Neural progenitor cell (in vitro differentiated cells): ENCODE measurements at regions not wholly inside any gene's neighbourhood (a gene's known extent, or its start where the extent isn't known, plus 50 kb on each side); places are given as distances from the start of the nearest gene placed in this dataset.

ENCODE experiments used
- DNase-seq: peaks from one replicate; pipeline ENCODE4 v3.0.0-alpha.2; 2016; ENCODE audit warnings: low spot score
- H2AFZ ChIP-seq: fragments of 200-600 bp; sonication (generic); replicated peaks from 2 replicates; pipeline ENCODE4 v1.6.1; 2016; ENCODE audit warnings: antibody characterized with exemption
- H3F3A ChIP-seq: fragments of 200-600 bp; sonication (generic); 2 replicates; pipeline ENCODE4 v1.6.1; 2016; ENCODE audit warnings: antibody characterized with exemption, low read depth
- H3K27ac ChIP-seq: fragments of 200-600 bp; sonication (generic); 2 replicates; pipeline ENCODE4 v1.5.1; 2016; ENCODE audit warnings: mild to moderate bottlenecking
- H3K27me3 ChIP-seq: fragments of 200-600 bp; sonication (generic); 2 replicates; pipeline ENCODE4 v1.6.1; 2016; ENCODE audit warnings: mild to moderate bottlenecking, moderate library complexity
- H3K36me3 ChIP-seq: fragments of 200-600 bp; sonication (generic); 2 replicates; pipeline ENCODE4 v1.5.1; 2016
- H3K4me1 ChIP-seq: fragments of 200-600 bp; sonication (generic); 2 replicates; pipeline ENCODE4 v1.6.1; 2016; ENCODE audit warnings: mixed run types
- H3K4me2 ChIP-seq: fragments of 200-600 bp; sonication (generic); 2 replicates; pipeline ENCODE4 v1.6.1; 2016
- H3K4me3 ChIP-seq: fragments of 200-600 bp; sonication (generic); 2 replicates; pipeline ENCODE4 v1.5.1; 2016
- H3K79me2 ChIP-seq: fragments of 200-600 bp; sonication (generic); 2 replicates; pipeline ENCODE4 v1.6.1; 2016; ENCODE audit warnings: low read depth
- H3K9ac ChIP-seq: fragments of 200-600 bp; sonication (generic); 2 replicates; pipeline ENCODE4 v1.6.1; 2016
- H3K9me3 ChIP-seq: fragments of 200-600 bp; sonication (generic); 2 replicates; pipeline ENCODE4 v1.5.1; 2016; ENCODE audit warnings: low read depth
- H4K20me1 ChIP-seq: fragments of 200-600 bp; sonication (generic); 2 replicates; pipeline ENCODE4 v1.6.1; 2016; ENCODE audit warnings: low read depth
- H3K27ac Mint-ChIP-seq: 3 replicates; pipeline ENCODE4 v1.8.0; 2021; ENCODE audit warnings: mixed read lengths
- H3K27me3 Mint-ChIP-seq: 2 replicates; pipeline ENCODE4 v1.8.0; 2022; ENCODE audit warnings: low read depth, mild to moderate bottlenecking, inconsistent platforms, moderate library complexity, mixed read lengths; ENCODE audit not compliant: insufficient read depth
- H3K36me3 Mint-ChIP-seq: 3 replicates; pipeline ENCODE4 v1.8.0; 2021; ENCODE audit warnings: mixed read lengths
- H3K4me1 Mint-ChIP-seq: 3 replicates; pipeline ENCODE4 v1.8.0; 2021; ENCODE audit warnings: mixed read lengths
- H3K4me3 Mint-ChIP-seq: 3 replicates; pipeline ENCODE4 v1.8.0; 2021; ENCODE audit warnings: mild to moderate bottlenecking, moderate library complexity, mixed read lengths
- H3K9me3 Mint-ChIP-seq: 3 replicates; pipeline ENCODE4 v1.8.0; 2020; ENCODE audit warnings: mixed read lengths
- CTCF ChIP-seq: fragments of 200-600 bp; sonication (generic); IDR thresholded peaks from 2 replicates; pipeline ENCODE4 v1.5.1; 2017; ENCODE audit warnings: antibody characterized with exemption, mild to moderate bottlenecking
- EZH2 ChIP-seq: fragments of 200-600 bp; sonication (generic); IDR thresholded peaks from 2 replicates; pipeline ENCODE4 v1.6.1; 2017; ENCODE audit warnings: antibody characterized with exemption, mild to moderate bottlenecking, moderate library complexity
- EZH2phosphoT487 ChIP-seq: fragments of 200-600 bp; sonication (generic); IDR thresholded peaks from 2 replicates; pipeline ENCODE4 v1.6.1; 2017; ENCODE audit warnings: antibody characterized with exemption

GRCh38 chr1:168979276-168979675, 127.2 kb upstream of the ATP1B1 start:
- H3K27ac Mint-ChIP-seq, result peak overlapping the region; percentile 26
- no peaks in the 10 kb centered on the region for H3K36me3 ChIP-seq
- no peak overlapping the region for H3K27ac ChIP-seq
- no peak overlapping the region for H3K4me3 Mint-ChIP-seq
- no peaks in the 10 kb centered on the region for H3K79me2 ChIP-seq
- no peaks in the 10 kb centered on the region for H3K27me3 ChIP-seq
- no peaks in the 10 kb centered on the region for H3K9me3 ChIP-seq
- H3K4me2 ChIP-seq, result no peak overlapping the region
- H3K4me1 Mint-ChIP-seq, result peaks cover 4% of the 10 kb centered on the region
- no peak for DNase-seq
- H3K9me3 Mint-ChIP-seq, result peaks cover 2% of the 10 kb centered on the region
- no peaks in the 10 kb centered on the region for H4K20me1 ChIP-seq
- peaks cover 7% of the 10 kb centered on the region for H3F3A ChIP-seq
- no peak overlapping the region for H3K4me3 ChIP-seq
- H2AFZ ChIP-seq, result no peak overlapping the region
- no peaks in the 10 kb centered on the region for H3K36me3 Mint-ChIP-seq
- peaks cover 2% of the 10 kb centered on the region for H3K27me3 Mint-ChIP-seq
- TF ChIP-seq CTCF, result no peak
- TF ChIP-seq EZH2phosphoT487, result no peak
- TF ChIP-seq EZH2, result no peak
- H3K4me1 ChIP-seq, result peaks cover 10% of the 10 kb centered on the region
- no peak overlapping the region for H3K9ac ChIP-seq

- H2AFZ ChIP-seq, result no peak overlapping the region
- no peak overlapping the region for H3K4me3 ChIP-seq
- peaks cover 2% of the 10 kb centered on the region for H3K9me3 Mint-ChIP-seq
- no peak overlapping the region for H3K27ac ChIP-seq
- H3K27me3 Mint-ChIP-seq, result peaks cover 2% of the 10 kb centered on the region
- H4K20me1 ChIP-seq, result no peaks in the 10 kb centered on the region
- no peaks in the 10 kb centered on the region for H3K9me3 ChIP-seq
- H3F3A ChIP-seq, result peaks cover 7% of the 10 kb centered on the region
- H3K27me3 ChIP-seq, result no peaks in the 10 kb centered on the region
- H3K4me1 Mint-ChIP-seq, result peaks cover 4% of the 10 kb centered on the region
- no peak overlapping the region for H3K9ac ChIP-seq
- no peak overlapping the region for H3K4me2 ChIP-seq
- no peaks in the 10 kb centered on the region for H3K36me3 Mint-ChIP-seq
- no peaks in the 10 kb centered on the region for H3K36me3 ChIP-seq
- H3K79me2 ChIP-seq, result no peaks in the 10 kb centered on the region
- no peak for TF ChIP-seq CTCF
- no peak for TF ChIP-seq EZH2
- TF ChIP-seq EZH2phosphoT487, result no peak
- DNase-seq, result no peak
- H3K27ac Mint-ChIP-seq, result no peak overlapping the region
- H3K4me3 Mint-ChIP-seq, result no peak overlapping the region
- peaks cover 10% of the 10 kb centered on the region for H3K4me1 ChIP-seq
Observed at GRCh38 chr1:168980180-168980579, 126.3 kb upstream of the ATP1B1 start.

GRCh38 chr1:168980656-168981055, 125.8 kb upstream of the ATP1B1 start:
- Histone ChIP-seq H4K20me1 (no peaks in the 10 kb centered on the region), H3K4me3 (no peak overlapping the region), H3K9me3 (no peaks in the 10 kb centered on the region), H3F3A (peaks cover 7% of the 10 kb centered on the region), H3K9ac (no peak overlapping the region), H3K27ac (no peak overlapping the region), H3K36me3 (no peaks in the 10 kb centered on the region), H3K27me3 (no peaks in the 10 kb centered on the region), H2AFZ (no peak overlapping the region), H3K79me2 (no peaks in the 10 kb centered on the region), H3K4me2 (no peak overlapping the region), H3K4me1 (peaks cover 10% of the 10 kb centered on the region)
- Mint-ChIP-seq H3K27ac (no peak overlapping the region), H3K36me3 (no peaks in the 10 kb centered on the region), H3K4me3 (no peak overlapping the region), H3K9me3 (peaks cover 2% of the 10 kb centered on the region), H3K27me3 (peaks cover 2% of the 10 kb centered on the region), H3K4me1 (peaks cover 4% of the 10 kb centered on the region)
- DNase-seq, result no peak
- no peak for TF ChIP-seq EZH2
- TF ChIP-seq EZH2phosphoT487, result no peak
- no peak for TF ChIP-seq CTCF

- Mint-ChIP-seq H3K27ac (no peak overlapping the region), H3K9me3 (peaks cover 2% of the 10 kb centered on the region), H3K36me3 (no peaks in the 10 kb centered on the region), H3K4me1 (no peaks in the 10 kb centered on the region), H3K4me3 (no peak overlapping the region), H3K27me3 (peaks cover 2% of the 10 kb centered on the region)
- Histone ChIP-seq H3K79me2 (no peaks in the 10 kb centered on the region), H3K36me3 (no peaks in the 10 kb centered on the region), H3K27me3 (no peaks in the 10 kb centered on the region), H3K4me1 (peaks cover 5% of the 10 kb centered on the region), H3K9me3 (no peaks in the 10 kb centered on the region), H3K4me2 (no peak overlapping the region), H3K9ac (no peak overlapping the region), H3K27ac (no peak overlapping the region), H4K20me1 (no peaks in the 10 kb centered on the region), H2AFZ (no peak overlapping the region), H3K4me3 (no peak overlapping the region), H3F3A (no peaks in the 10 kb centered on the region)
- no peak for DNase-seq
- TF ChIP-seq EZH2phosphoT487, result no peak
- no peak for TF ChIP-seq EZH2
Observed at GRCh38 chr1:168982778-168983177, 123.7 kb upstream of the ATP1B1 start.
